ENCODE measurements at regions not wholly inside any gene's neighbourhood (a gene's known extent, or its start where the extent isn't known, plus 50 kb on each side); places are given as distances from the start of the nearest gene placed in this dataset.

DNA sequence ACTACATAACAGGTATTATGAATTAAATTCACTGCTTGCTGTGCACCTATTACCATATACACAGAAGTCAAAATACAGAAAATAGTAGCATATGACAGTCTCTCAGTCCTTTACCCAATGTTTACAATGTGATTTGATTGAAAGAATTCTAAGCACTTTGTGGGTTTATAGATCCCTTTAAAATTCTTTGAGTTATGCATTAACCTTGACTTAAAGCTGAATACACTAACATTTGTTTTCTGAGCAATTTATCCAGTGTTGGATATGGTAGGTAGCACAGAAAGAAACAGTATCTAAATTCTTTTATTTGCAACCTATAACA lies 230.8 kb upstream of the DDI1 start:
- Histone ChIP-seq H3K36me3 (ENCODE audit: insufficient read depth, low read length) (no peaks in the 10 kb centered on the region), H3K9me3 (ENCODE audit: low read length) (no peaks in the 10 kb centered on the region), H3K4me3 (ENCODE audit: low read depth, low read length, poor library complexity, severe bottlenecking) (no peak overlapping the region), H4K20me1 (ENCODE audit: insufficient read depth, low read length) (no peaks in the 10 kb centered on the region), H2AFZ (ENCODE audit: low read length) (no peak overlapping the region), H3K27ac (ENCODE audit: low read depth, low read length, poor library complexity, severe bottlenecking) (no peak overlapping the region), H3K4me2 (ENCODE audit: low read length) (no peak overlapping the region), H3K9me2 (ENCODE audit: insufficient read depth, low read length) (no peaks in the 10 kb centered on the region), H3K79me2 (ENCODE audit: insufficient read depth, low read depth, low read length) (no peaks in the 10 kb centered on the region), H3K4me1 (ENCODE audit: insufficient read depth, low read length, poor library complexity, severe bottlenecking) (no peaks in the 10 kb centered on the region)
- no TSS peak for BruUV-seq (replicated peaks)
- TF ChIP-seq EZH2phosphoT487 (IDR thresholded peaks at IDR 0.05; ENCODE audit: borderline replicate concordance, low read depth, low read length) = no peak
- TF ChIP-seq, protein P1, sequence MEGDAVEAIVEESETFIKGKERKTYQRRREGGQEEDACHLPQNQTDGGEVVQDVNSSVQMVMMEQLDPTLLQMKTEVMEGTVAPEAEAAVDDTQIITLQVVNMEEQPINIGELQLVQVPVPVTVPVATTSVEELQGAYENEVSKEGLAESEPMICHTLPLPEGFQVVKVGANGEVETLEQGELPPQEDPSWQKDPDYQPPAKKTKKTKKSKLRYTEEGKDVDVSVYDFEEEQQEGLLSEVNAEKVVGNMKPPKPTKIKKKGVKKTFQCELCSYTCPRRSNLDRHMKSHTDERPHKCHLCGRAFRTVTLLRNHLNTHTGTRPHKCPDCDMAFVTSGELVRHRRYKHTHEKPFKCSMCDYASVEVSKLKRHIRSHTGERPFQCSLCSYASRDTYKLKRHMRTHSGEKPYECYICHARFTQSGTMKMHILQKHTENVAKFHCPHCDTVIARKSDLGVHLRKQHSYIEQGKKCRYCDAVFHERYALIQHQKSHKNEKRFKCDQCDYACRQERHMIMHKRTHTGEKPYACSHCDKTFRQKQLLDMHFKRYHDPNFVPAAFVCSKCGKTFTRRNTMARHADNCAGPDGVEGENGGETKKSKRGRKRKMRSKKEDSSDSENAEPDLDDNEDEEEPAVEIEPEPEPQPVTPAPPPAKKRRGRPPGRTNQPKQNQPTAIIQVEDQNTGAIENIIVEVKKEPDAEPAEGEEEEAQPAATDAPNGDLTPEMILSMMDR (conservative IDR thresholded peaks at IDR 0.05; ENCODE audit: low read length) = no peak
- CTCF ChIA-PET (ENCODE audit: unreplicated experiment) = no interaction called here
- POLR2A ChIA-PET = interaction anchor here (0.7 to 1.3 kb wide), 4 partner anchors 8 to 161 kb away, joined by 3 read pairs; no protein-coding TSS in a partner anchor
- DNase-seq (ENCODE audit: low spot score) = no peak
- intact Hi-C loops (cut with micrococcal nuclease; ENCODE audit: unreplicated experiment) = no loop called here

DNA sequence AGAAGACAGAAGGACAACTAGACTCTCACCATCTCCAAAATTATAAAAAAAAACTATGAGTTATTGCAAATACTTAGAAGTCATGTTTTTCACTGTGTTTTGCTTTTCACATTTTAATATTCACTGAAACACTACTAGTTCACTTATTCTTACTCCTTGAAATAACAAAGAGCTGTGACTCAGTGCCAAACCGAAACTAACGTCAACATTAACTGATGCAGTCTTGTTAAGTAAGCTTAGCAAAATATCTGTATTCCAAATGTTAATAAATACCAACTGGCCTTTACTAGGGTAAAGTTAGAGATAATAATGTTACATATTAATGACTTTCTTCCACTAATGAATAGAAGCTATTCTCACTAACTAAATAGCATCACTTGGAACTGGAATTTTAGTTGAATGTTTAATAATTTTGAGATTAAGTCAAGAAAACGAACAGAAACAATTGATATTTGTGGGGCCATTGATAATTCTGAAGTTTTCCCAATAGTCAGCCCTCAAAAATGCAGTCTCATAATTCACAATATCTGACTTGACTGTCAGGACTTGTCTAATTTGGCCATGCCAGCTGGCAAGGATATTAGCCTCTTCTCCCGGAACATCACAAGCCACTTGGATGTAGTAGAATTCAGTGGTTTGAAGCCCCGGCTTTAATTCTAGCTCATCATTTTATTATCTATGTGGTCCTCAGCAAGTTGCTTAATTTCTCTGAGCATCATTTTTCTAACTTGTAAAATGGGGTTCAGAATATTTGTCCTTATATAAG lies 230.1 kb upstream of the DDI1 start:
- H3K36me3 ChIP-seq (ENCODE audit: insufficient read depth, low read length) = no peaks in the 10 kb centered on the region
- no peak overlapping the region for H3K27ac ChIP-seq (ENCODE audit: low read depth, low read length, poor library complexity, severe bottlenecking)
- CTCF ChIA-PET (ENCODE audit: unreplicated experiment) = no interaction called here
- DNase-seq (ENCODE audit: low spot score) = no peak
- no peak for TF ChIP-seq EZH2phosphoT487 (IDR thresholded peaks at IDR 0.05; ENCODE audit: borderline replicate concordance, low read depth, low read length)
- TF ChIP-seq, protein P1 (conservative IDR thresholded peaks at IDR 0.05; ENCODE audit: low read length) = no peak
- no peak overlapping the region for H3K4me3 ChIP-seq (ENCODE audit: low read depth, low read length, poor library complexity, severe bottlenecking)
- no peaks in the 10 kb centered on the region for H3K9me3 ChIP-seq (ENCODE audit: low read length)
- POLR2A ChIA-PET = interaction anchor here (0.7 to 1.3 kb wide), 5 partner anchors 7 to 86 kb away, joined by 3 read pairs; no protein-coding TSS in a partner anchor
- no TSS peak for BruUV-seq (replicated peaks)
- H2AFZ ChIP-seq (ENCODE audit: low read length) = no peak overlapping the region
- H3K4me2 ChIP-seq (ENCODE audit: low read length) = no peak overlapping the region
- no peaks in the 10 kb centered on the region for H3K79me2 ChIP-seq (ENCODE audit: insufficient read depth, low read depth, low read length)
- no peaks in the 10 kb centered on the region for H3K9me2 ChIP-seq (ENCODE audit: insufficient read depth, low read length)
- H4K20me1 ChIP-seq (ENCODE audit: insufficient read depth, low read length) = no peaks in the 10 kb centered on the region
- H3K4me1 ChIP-seq (ENCODE audit: insufficient read depth, low read length, poor library complexity, severe bottlenecking) = no peaks in the 10 kb centered on the region
- intact Hi-C loops (cut with micrococcal nuclease; ENCODE audit: unreplicated experiment) = no loop called here

DNA sequence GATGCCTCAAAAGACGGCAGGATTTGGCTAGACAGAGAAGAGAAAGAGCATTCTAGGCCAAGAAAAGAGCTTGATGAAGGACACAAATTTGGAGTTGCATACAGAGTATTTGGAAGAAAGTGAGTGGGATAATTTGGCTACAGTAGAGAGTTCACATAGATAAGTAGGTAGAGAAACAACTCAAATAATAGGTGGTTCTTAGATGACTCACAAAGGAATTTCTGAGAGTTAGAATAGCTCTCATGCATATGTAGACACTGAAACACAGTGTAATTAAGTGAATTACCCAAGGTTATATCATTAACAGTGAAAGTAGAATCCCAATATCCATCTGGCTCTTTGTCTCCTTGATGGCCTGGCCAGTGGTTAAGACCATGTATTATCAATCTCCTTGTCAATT lies 228.6 kb upstream of the DDI1 start:
- ChIA-PET CTCF (ENCODE audit: unreplicated experiment) (no interaction called here), POLR2A (interaction anchor here (0.8 to 2.0 kb wide), 3 partner anchors 10 to 66 kb away, joined by 3 to 5 read pairs (median 3); no protein-coding TSS in a partner anchor)
- H4K20me1 ChIP-seq (ENCODE audit: insufficient read depth, low read length) = no peaks in the 10 kb centered on the region
- no peak overlapping the region for H2AFZ ChIP-seq (ENCODE audit: low read length)
- no peak overlapping the region for H3K4me2 ChIP-seq (ENCODE audit: low read length)
- H3K4me1 ChIP-seq (ENCODE audit: insufficient read depth, low read length, poor library complexity, severe bottlenecking) = no peaks in the 10 kb centered on the region
- H3K79me2 ChIP-seq (ENCODE audit: insufficient read depth, low read depth, low read length) = no peaks in the 10 kb centered on the region
- H3K9me3 ChIP-seq (ENCODE audit: low read length) = no peaks in the 10 kb centered on the region
- no TSS peak for BruUV-seq (replicated peaks)
- no peaks in the 10 kb centered on the region for H3K36me3 ChIP-seq (ENCODE audit: insufficient read depth, low read length)
- H3K9me2 ChIP-seq (ENCODE audit: insufficient read depth, low read length) = no peaks in the 10 kb centered on the region
- no peak overlapping the region for H3K27ac ChIP-seq (ENCODE audit: low read depth, low read length, poor library complexity, severe bottlenecking)
- intact Hi-C loops (cut with micrococcal nuclease; ENCODE audit: unreplicated experiment) = no loop called here
- TF ChIP-seq EZH2phosphoT487 (IDR thresholded peaks at IDR 0.05; ENCODE audit: borderline replicate concordance, low read depth, low read length) = no peak
- TF ChIP-seq, protein P1 (conservative IDR thresholded peaks at IDR 0.05; ENCODE audit: low read length) = no peak
- no peak overlapping the region for H3K4me3 ChIP-seq (ENCODE audit: low read depth, low read length, poor library complexity, severe bottlenecking)
- DNase-seq (ENCODE audit: low spot score) = no peak

Measured in OCI-LY7 (cell line).